Mammary epithelial cell (primary cell): ENCODE measurements at regions not wholly inside any gene's neighbourhood (a gene's known extent, or its start where the extent isn't known, plus 50 kb on each side); places are given as distances from the start of the nearest gene placed in this dataset.

Experiments
- CTCF ChIP-seq, 2 donors: IDR thresholded peaks in 1 of 2; conservative IDR thresholded peaks in 1 of 2; 2 replicates each; pipeline ENCODE4 v1.5.1; 2011 to 2012; ENCODE audit warnings: inconsistent platforms in 2 of 2, low read length in 2 of 2, mild to moderate bottlenecking in 2 of 2, control low read depth in 1 of 2, low read depth in 1 of 2; ENCODE audit not compliant: insufficient read depth in 1 of 2; ENCODE audit errors: extremely low read depth in 1 of 2
- EZH2 ChIP-seq: IDR thresholded peaks from 2 replicates; pipeline ENCODE4 v1.6.1; 2012; ENCODE audit warnings: low read length, inconsistent platforms, borderline replicate concordance

- TF ChIP-seq CTCF (conservative IDR thresholded peaks at IDR 0.05 in 1 of 2, IDR thresholded peaks at IDR 0.05 in 1 of 2; ENCODE audit: extremely low read depth in 1 of 2, insufficient read depth in 1 of 2, low read depth in 1 of 2, low read length in 2 of 2) (no peak), EZH2 (no peak)
These were observed 310.1 kb downstream of the ZNF608 start for GRCh38 chr5:124436294-124436693.
